Thyroid gland (tissue), 4 donors: ENCODE measurements at regions not wholly inside any gene's neighbourhood (a gene's known extent, or its start where the extent isn't known, plus 50 kb on each side); places are given as distances from the start of the nearest gene placed in this dataset.

Experiments used
- CTCF ChIP-seq, 6 experiments: fragments of 200-600 bp in 3 of 6; fragments of 450-650 bp in 3 of 6; sonication (generic) in 3 of 6; IDR thresholded peaks; one replicate each; pipeline ENCODE4 v1.5.1; 2016 to 2019; ENCODE audit warnings: antibody characterized with exemption in 6 of 6, mild to moderate bottlenecking in 2 of 6, inconsistent platforms in 1 of 6, moderate library complexity in 1 of 6
- POLR2A ChIP-seq, 2 donors: fragments of 450-650 bp; IDR thresholded peaks; one replicate each; pipeline ENCODE4 v1.6.1; 2017; ENCODE audit warnings: antibody characterized with exemption in 2 of 2, mild to moderate bottlenecking in 2 of 2, moderate library complexity in 1 of 2

GRCh38 chr3:182650568-182651128 is 142.7 kb upstream of the ATP11B start:
- TF ChIP-seq CTCF (IDR thresholded peaks at IDR 0.05) (no peak), POLR2A (IDR thresholded peaks at IDR 0.05) (no peak)
